ENCODE measurements at regions not wholly inside any gene's neighbourhood (a gene's known extent, or its start where the extent isn't known, plus 50 kb on each side); places are given as distances from the start of the nearest gene placed in this dataset.

- DNase-seq (no peak), ATAC-seq (ENCODE audit: low read depth) (no peak)
- no peaks in the 10 kb centered on the region for H3K36me3 ChIP-seq (ENCODE audit: control insufficient read depth, insufficient read depth, low read length)
- BruUV-seq (replicated peaks) = no TSS peak
- no peaks in the 10 kb centered on the region for H3K9me3 ChIP-seq (ENCODE audit: control insufficient read depth, insufficient read depth, low read length)
- H3K4me2 ChIP-seq (ENCODE audit: low read depth, low read length) = no peak overlapping the region
- intact Hi-C loops (cut with micrococcal nuclease) = loop anchor here (10.0 kb wide), 2 partner anchors 195 to 455 kb away; no protein-coding TSS in a partner anchor
- no peak overlapping the region for H2BK120ac ChIP-seq (ENCODE audit: low read depth, low read length)
- no peak overlapping the region for H2BK15ac ChIP-seq (ENCODE audit: low read depth, low read length)
- H4K8ac ChIP-seq (ENCODE audit: low read depth in 2 of 2, low read length in 2 of 2) = no peak overlapping the region
- H3K9me1 ChIP-seq (ENCODE audit: insufficient read depth, low read length) = no peaks in the 10 kb centered on the region
- no peak overlapping the region for H3K14ac ChIP-seq (replicated peaks; ENCODE audit: low read depth, low read length)
- H4K91ac ChIP-seq (ENCODE audit: insufficient read depth, low read depth, low read length) = no peak overlapping the region
- dilution Hi-C loops (cut with HindIII; ENCODE audit: low sequenced_read_pairs, unreplicated experiment) = no loop called here
- H3K18ac ChIP-seq (ENCODE audit: low read depth, low read length) = no peak overlapping the region
- no peak overlapping the region for H2AK5ac ChIP-seq (ENCODE audit: low read depth, low read length)
- H3K23ac ChIP-seq (ENCODE audit: low read depth, low read length) = no peak overlapping the region
- H3K27me3 ChIP-seq (ENCODE audit: control insufficient read depth, insufficient read depth, low read length) = peaks cover 5% of the 10 kb centered on the region
- no CpG with 5 or more reads among the region's 2 CpGs for WGBS, 2 experiments (ENCODE audit: extremely low coverage in 2 of 2, insufficient read length in 1 of 2)
- no peaks in the 10 kb centered on the region for H4K20me1 ChIP-seq (ENCODE audit: insufficient read depth, low read length)
- no peak overlapping the region for H2AK9ac ChIP-seq (replicated peaks; ENCODE audit: low read depth, low read length, poor library complexity)
- no peak overlapping the region for H2BK20ac ChIP-seq (ENCODE audit: low read depth, low read length)
- H3K4ac ChIP-seq (ENCODE audit: low read depth, low read length) = no peak overlapping the region
- no peak overlapping the region for H2AFZ ChIP-seq (replicated peaks; ENCODE audit: low read length, poor library complexity)
- no peak for TF ChIP-seq CEBPB (IDR thresholded peaks at IDR 0.05; ENCODE audit: low read depth, low read length)
- TF ChIP-seq MXI1 (IDR thresholded peaks at IDR 0.05; ENCODE audit: borderline replicate concordance, low read depth, low read length) = no peak
- no peak for TF ChIP-seq RFX5 (IDR thresholded peaks at IDR 0.05; ENCODE audit: low read depth, low read length)
- no peak for TF ChIP-seq RAD21 (IDR thresholded peaks at IDR 0.05; ENCODE audit: low read length)
- no peak for TF ChIP-seq SMC3 (IDR thresholded peaks at IDR 0.05; ENCODE audit: low read depth, low read length)
- TF ChIP-seq CTCF (conservative IDR thresholded peaks at IDR 0.05; ENCODE audit: low read depth, low read length) = no peak
- TF ChIP-seq USF2 (IDR thresholded peaks at IDR 0.05; ENCODE audit: low read depth, low read length) = no peak
- TF ChIP-seq ELK1 (IDR thresholded peaks at IDR 0.05; ENCODE audit: borderline replicate concordance, low read depth, low read length) = no peak
- TF ChIP-seq POLR2A (IDR thresholded peaks at IDR 0.05; ENCODE audit: low read depth, low read length) = no peak
- TF ChIP-seq BHLHE40 (IDR thresholded peaks at IDR 0.05; ENCODE audit: low read depth, low read length) = no peak
- TF ChIP-seq CHD1 (IDR thresholded peaks at IDR 0.05; ENCODE audit: low read depth, low read length) = no peak
- no peak for TF ChIP-seq MAZ (IDR thresholded peaks at IDR 0.05; ENCODE audit: borderline replicate concordance, low read depth, low read length)
- CTCF ChIA-PET = no interaction called here
- no peak overlapping the region for H4K5ac ChIP-seq (ENCODE audit: low read depth, low read length)
- H3K56ac ChIP-seq (ENCODE audit: extremely low read depth, insufficient read depth, low read length) = no peak overlapping the region
- H3K4me1 ChIP-seq (ENCODE audit: control insufficient read depth, insufficient read depth, low read length) = no peaks in the 10 kb centered on the region
- no peaks in the 10 kb centered on the region for H3K79me1 ChIP-seq (ENCODE audit: low read depth in 1 of 2, low read length in 2 of 2)
- H3K9ac ChIP-seq (ENCODE audit: low read depth, low read length) = no peak overlapping the region
- in situ Hi-C loops (cut with MboI; ENCODE audit: low sequenced_read_pairs) = no loop called here
- H3K4me3 ChIP-seq (ENCODE audit: insufficient read depth, low read depth, low read length) = no peak overlapping the region
- no peak overlapping the region for H2BK5ac ChIP-seq (ENCODE audit: low read depth, low read length, poor library complexity, severe bottlenecking)
- POLR2A ChIA-PET (ENCODE audit: unreplicated experiment) = no interaction called here
- no peak overlapping the region for H3K27ac ChIP-seq (ENCODE audit: insufficient read depth, low read length)
These were observed 160.6 kb downstream of the SS18 start for GRCh38 chr18:25929787-25930186.

Data from IMR-90 (cell line).